Upper lobe of right lung (tissue), 1 donor: ENCODE measurements at regions not wholly inside any gene's neighbourhood (a gene's known extent, or its start where the extent isn't known, plus 50 kb on each side); places are given as distances from the start of the nearest gene placed in this dataset.
"Not testable (repeated sequence)": the region's sequence is repeated elsewhere in the genome, so short reads cannot be mapped to it uniquely, and the experiment has no call there.

Experiments
- ATAC-seq: fragments of 200-7000 bp; cut with Tn5 transposase; one replicate; pipeline ENCODE4 v1.9.1; 2020; ENCODE audit warnings: mild to moderate bottlenecking, moderate library complexity
- DNase-seq: peaks from one replicate; pipeline ENCODE4 v3.0.0-alpha.2; 2020
- H3K27ac ChIP-seq: fragments of 200-600 bp; one replicate; pipeline ENCODE4 v1.8.0; 2022
- H3K27me3 ChIP-seq: fragments of 200-600 bp; one replicate; pipeline ENCODE4 v1.8.0; 2022; ENCODE audit warnings: mild to moderate bottlenecking
- H3K36me3 ChIP-seq: fragments of 200-600 bp; one replicate; pipeline ENCODE4 v1.8.0; 2022
- H3K4me1 ChIP-seq: fragments of 200-600 bp; one replicate; pipeline ENCODE4 v1.8.0; 2022
- H3K4me3 ChIP-seq: fragments of 200-600 bp; one replicate; pipeline ENCODE4 v1.8.0; 2022; ENCODE audit warnings: mild to moderate bottlenecking
- H3K9me3 ChIP-seq: fragments of 200-600 bp; one replicate; pipeline ENCODE4 v1.8.0; 2022
- intact Hi-C: fragments of 100-400 bp; cut with DNase I; formaldehyde crosslinking; loops from one replicate; pipeline ENCODE4 v1.11.0; 2022
- donor health status: DM: no; HTN: yes; CAD: no; lungs with severe emphysema.

DNA sequence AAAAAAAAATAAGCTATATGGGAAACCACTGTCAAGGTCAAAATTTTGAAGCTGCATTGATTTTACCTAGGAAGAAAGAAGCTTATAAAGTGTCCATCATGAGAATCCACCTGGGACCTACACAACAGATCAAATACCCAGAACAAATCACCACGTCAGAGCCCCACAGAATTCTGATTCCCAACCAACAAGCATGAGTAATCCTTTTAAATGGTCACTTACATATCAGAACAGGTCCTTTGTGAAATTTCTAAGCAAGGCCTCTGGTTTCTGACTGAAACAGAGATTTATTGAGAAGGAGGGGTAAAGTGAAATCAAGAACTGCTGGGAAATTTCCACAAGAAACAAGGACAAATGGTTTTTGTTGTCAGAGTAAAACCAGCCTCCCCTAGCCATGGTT lies 93.2 kb downstream of the FOXD4L6 start:
- DNase-seq, H3K36me3 ChIP-seq, H3K9me3 ChIP-seq, intact Hi-C loops, ATAC-seq, H3K27ac ChIP-seq, H3K4me3 ChIP-seq, H3K27me3 ChIP-seq, H3K4me1 ChIP-seq: not testable (repeated sequence)

DNA sequence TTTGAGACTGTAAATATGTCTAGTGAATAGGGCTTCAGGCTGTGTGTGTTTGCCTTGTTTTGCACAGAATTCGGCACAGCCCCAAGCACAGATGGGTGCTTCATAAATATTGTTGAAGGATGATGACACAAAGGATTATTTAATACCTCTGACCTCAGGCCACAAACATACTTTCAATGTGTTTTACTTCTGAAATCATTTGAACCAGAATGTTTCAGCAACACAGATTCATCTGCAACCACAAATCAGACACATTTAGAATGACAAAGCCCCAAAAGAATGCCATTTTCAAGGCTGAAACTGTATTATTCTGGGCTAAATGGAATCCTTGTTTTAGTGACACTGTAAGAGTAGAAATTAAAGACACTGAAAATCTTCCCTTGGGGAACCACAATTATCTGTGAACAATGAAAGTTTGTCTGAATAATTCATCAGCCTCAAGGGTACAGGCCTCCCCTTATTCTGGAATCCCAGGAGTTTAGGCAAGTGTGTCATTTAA lies 93.7 kb downstream of the FOXD4L6 start:
- ATAC-seq, H3K4me1 ChIP-seq, H3K9me3 ChIP-seq, H3K36me3 ChIP-seq, H3K4me3 ChIP-seq, H3K27ac ChIP-seq, intact Hi-C loops, H3K27me3 ChIP-seq, DNase-seq: not testable (repeated sequence)

DNA sequence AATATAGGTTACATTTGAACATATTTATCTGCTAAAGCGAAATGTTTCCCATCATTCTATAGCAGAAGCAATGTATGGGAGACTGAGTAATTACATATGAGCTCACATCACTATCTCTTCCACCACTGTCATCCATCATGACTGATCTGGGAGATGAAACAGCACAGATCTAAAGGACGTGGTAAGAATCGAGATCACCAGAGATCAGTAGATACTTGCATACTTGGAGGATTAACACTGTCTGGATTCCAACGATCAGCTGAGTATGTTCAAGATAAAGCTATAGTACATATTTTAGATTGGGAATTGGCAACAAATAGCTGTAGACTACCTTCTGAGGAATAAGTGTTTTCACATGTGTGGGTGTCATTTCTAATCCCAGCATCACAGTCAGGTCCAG lies 94.6 kb downstream of the FOXD4L6 start:
- ATAC-seq, H3K27ac ChIP-seq, H3K27me3 ChIP-seq, H3K9me3 ChIP-seq, H3K4me1 ChIP-seq, DNase-seq, H3K36me3 ChIP-seq, H3K4me3 ChIP-seq, intact Hi-C loops: not testable (repeated sequence)

DNA sequence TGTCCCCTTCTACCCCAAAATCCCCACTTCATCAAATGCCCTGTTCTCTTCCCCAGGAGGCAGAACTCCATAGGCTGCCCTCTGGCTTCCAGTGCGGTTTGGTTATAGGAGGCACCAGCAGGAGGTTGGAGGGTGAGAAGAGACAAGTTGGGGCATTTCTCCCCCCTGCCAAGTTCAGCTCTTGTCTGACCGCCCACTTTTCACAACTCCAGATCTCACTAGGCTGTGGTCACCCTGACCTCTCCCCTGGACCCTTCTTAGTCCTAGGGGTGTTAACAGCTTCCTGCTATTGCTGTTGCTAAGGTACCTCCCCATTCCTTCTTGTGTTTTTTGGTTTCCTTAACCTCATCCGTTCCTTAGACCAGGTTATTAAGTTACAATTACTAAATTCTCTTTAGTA lies 95.1 kb downstream of the FOXD4L6 start:
- H3K27ac ChIP-seq, H3K4me3 ChIP-seq, H3K9me3 ChIP-seq, H3K4me1 ChIP-seq, H3K27me3 ChIP-seq, H3K36me3 ChIP-seq, DNase-seq, intact Hi-C loops: not testable (repeated sequence)
- peak; percentile 40 for ATAC-seq

DNA sequence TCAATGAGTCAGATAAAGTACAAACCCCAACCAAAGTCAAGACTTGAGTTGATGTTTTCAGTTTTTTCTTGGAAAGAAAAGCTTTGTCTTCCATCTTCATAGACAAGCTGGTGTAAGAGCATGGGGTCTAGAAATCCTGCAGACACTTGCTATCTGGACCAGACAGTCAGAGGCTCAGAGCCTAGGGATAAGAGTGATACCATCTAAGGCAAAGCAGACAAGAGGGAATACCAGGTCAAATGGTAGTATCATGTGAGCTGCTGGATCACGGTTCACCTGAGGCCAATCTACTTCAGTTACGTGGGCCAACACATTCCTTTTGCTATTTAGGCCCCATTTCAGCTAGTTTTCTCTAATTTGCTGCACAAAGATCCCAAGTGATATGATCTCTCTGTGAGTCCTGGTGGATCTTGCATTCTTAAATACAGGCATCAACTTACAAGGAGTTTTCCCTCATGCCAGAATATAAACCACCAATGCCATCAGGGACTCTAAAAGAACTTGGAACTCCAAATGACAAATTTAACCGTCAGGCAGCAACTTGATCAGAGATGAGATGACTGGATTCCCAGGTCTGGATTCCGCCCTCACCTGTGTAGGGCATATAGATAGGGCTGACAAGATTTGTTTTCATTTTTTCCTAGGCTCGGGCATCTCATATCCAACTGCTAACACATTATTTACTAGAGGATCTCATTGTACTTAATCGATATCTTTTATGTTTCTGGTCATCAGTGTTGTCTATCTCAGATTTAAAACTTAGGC lies 101.4 kb downstream of the FOXD4L6 start:
- H3K4me3 ChIP-seq, H3K27me3 ChIP-seq, H3K4me1 ChIP-seq, DNase-seq, H3K36me3 ChIP-seq, intact Hi-C loops, H3K27ac ChIP-seq, H3K9me3 ChIP-seq: not testable (repeated sequence)
- peak; percentile 7 for ATAC-seq

DNA sequence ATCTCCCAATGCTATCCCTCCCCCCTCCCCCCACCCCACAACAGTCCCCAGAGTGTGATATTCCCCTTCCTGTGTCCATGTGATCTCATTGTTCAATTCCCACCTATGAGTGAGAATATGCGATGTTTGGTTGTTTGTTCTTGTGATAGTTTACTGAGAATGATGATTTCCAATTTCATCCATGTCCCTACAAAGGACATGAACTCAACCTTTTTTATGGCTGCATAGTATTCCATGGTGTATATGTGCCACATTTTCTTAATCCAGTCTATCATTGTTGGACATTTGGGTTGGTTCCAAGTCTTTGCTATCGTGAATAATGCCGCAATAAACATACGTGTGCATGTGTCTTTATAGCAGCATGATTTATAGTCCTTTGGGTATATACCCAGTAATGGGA lies 106.1 kb downstream of the FOXD4L6 start:
- H3K27ac ChIP-seq, H3K27me3 ChIP-seq, ATAC-seq, intact Hi-C loops, H3K4me3 ChIP-seq, H3K9me3 ChIP-seq, DNase-seq, H3K36me3 ChIP-seq, H3K4me1 ChIP-seq: not testable (repeated sequence)

DNA sequence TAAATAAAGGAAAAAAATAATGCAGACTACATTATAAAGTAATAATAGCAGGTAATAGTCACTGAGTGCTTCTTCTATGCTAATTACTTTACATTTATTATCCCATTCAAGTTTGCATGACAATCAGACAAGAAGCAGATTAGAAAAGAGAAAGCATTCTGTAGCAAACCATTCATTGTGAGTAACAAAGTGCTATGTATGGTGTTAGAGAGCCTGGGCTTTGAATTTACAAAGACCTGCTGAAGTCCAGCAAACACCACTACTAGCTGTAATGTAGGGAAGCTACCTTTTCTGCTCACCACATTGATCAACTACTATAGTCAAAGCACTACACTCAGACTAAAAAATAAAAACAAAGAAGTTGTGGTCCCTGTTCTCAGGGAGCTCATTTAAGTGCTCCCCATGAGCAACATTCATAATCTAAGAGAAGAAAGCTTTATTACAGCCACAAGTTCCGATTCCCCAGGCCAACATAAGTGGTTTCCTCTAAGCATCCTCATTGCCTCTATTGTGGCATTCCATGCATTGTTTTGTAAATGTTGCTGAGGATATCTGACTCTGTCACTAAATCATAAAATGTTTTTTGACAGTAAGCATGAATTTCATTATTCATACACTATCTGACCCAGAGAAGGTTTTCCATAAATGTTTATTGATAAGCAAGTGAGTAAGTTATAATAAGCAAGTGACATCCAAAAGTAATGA lies 108.5 kb downstream of the FOXD4L6 start:
- H3K27ac ChIP-seq, intact Hi-C loops, H3K4me3 ChIP-seq, ATAC-seq, H3K4me1 ChIP-seq, H3K9me3 ChIP-seq, H3K27me3 ChIP-seq, DNase-seq, H3K36me3 ChIP-seq: not testable (repeated sequence)

DNA sequence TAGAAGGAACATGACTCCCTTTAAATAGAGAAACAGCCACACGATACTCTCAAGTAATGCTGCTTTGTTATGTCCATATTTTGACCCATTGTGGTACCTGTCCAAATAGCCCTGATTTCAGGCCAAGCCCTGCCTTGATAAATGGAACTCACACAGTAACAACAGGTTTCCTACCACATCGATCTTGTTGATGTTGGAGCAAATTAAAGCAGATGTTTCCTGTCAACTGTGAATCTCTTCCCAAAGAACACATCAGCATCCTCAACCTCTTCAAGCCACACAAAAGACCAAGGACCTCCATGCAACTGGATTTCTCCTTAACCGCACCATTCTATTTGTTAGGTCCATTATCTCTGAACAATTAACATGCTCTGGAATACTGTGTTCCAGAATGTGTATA lies 109.5 kb downstream of the FOXD4L6 start:
- H3K27ac ChIP-seq, H3K9me3 ChIP-seq, H3K4me1 ChIP-seq, H3K27me3 ChIP-seq, H3K4me3 ChIP-seq, H3K36me3 ChIP-seq, intact Hi-C loops, DNase-seq, ATAC-seq: not testable (repeated sequence)

DNA sequence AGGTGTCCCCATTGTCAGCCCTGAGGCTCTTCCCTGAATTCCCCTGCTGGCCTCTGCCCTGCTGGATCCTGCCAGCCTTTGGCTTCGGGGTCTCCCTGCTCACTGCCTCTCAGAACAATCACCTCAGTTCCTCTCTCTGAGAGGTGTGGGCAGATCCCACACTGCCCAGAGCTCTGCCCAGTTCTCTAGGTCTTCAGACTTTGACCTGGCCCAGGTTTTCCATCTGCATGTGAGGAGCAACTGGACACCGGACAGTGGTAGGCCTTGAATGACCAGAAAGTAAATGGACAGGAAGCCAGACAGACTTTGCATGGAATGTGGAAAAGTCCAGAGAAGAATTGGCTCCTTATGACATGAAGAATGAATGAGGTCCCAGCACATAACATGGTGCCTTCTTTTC lies 111.8 kb downstream of the FOXD4L6 start:
- H3K27ac ChIP-seq, H3K27me3 ChIP-seq, H3K4me1 ChIP-seq, H3K9me3 ChIP-seq, H3K4me3 ChIP-seq, DNase-seq, intact Hi-C loops: not testable (repeated sequence)
- peak; percentile 48 for ATAC-seq
- peaks cover 14% of the 10 kb centered on the region for H3K36me3 ChIP-seq

DNA sequence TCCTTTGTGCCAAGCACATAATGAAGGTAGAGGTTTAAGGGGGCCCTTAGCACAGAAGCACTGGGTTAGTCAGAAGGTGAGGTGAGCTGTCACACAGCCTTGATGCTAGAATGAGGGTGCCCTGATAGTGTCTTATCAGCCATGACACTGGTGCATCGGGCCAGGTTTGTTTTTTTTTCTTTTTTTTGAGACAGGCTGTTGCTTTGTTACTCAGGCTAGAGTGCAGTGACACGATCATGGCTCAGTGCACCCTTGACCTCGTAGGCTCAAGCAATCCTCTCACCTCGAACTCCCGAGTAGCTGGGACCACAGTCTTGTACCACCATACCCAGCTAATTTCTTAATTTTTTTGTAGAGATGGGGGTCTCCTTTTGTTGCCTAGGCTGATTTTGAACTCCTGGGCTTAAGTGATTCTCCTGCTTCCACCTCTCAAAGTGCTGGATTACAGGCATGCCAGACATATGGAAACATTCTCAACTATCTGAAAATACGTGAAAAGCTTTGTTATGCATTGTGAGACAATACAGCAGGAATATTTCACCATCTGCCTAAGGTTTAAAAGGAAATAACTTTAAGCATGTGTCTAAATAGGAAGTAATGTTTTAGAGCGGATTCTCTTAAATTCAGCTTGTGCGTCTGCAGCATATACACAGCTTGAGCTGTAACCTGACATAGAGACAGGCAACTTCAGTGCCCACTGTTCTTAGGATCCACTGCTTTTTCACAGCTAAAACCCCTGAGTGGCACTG lies 128.4 kb downstream of the FOXD4L6 start:
- ATAC-seq, H3K27me3 ChIP-seq, DNase-seq, H3K4me3 ChIP-seq, H3K27ac ChIP-seq, H3K4me1 ChIP-seq, H3K9me3 ChIP-seq, intact Hi-C loops: not testable (repeated sequence)
- peaks cover 10% of the 10 kb centered on the region for H3K36me3 ChIP-seq

DNA sequence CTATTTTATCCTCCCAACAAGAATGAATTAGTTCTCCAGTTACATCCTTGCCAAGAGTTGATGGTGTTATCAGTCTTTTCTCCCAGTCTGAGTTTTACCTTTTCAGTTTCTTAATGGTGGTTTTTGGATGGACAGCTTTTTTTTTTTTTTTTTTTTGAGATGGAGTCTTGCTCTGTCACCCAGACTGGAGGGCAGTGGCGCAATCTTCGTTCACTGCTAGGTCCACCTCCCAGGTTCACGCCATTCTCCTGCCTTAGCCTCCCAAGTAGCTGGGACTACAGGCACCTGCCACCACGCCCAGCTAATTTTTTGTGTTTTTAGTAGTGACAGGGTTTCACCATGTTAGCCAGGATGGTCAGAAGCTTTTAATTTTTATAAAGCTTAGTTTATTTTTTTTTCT lies 133.0 kb downstream of the FOXD4L6 start:
- H3K27ac ChIP-seq, H3K9me3 ChIP-seq, H3K4me3 ChIP-seq, DNase-seq, H3K27me3 ChIP-seq, ATAC-seq, intact Hi-C loops: not testable (repeated sequence)
- Histone ChIP-seq H3K36me3 (peaks cover 13% of the 10 kb centered on the region), H3K4me1 (peaks cover 23% of the 10 kb centered on the region)

DNA sequence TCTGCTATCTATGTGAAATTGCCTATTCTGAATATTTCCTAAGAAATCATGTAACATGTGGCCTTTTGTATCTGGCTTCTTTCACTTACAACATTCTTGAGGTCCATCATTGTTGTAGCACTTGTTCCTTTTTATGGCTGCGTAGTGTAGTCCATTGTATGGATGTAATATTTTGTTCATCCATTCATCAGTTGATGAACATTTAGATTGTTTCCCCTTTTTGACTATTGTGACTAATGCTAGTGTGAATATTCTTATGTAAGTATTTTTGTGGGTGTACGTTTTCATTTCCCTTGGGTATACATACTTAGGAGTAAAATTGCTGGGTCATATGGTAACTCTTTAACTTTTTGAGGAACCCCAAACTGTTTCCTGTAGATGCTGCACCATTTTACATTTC lies 134.6 kb downstream of the FOXD4L6 start:
- peaks cover 23% of the 10 kb centered on the region for H3K4me1 ChIP-seq
- H3K36me3 ChIP-seq, H3K27me3 ChIP-seq, H3K4me3 ChIP-seq, DNase-seq, intact Hi-C loops, ATAC-seq, H3K27ac ChIP-seq, H3K9me3 ChIP-seq: not testable (repeated sequence)

DNA sequence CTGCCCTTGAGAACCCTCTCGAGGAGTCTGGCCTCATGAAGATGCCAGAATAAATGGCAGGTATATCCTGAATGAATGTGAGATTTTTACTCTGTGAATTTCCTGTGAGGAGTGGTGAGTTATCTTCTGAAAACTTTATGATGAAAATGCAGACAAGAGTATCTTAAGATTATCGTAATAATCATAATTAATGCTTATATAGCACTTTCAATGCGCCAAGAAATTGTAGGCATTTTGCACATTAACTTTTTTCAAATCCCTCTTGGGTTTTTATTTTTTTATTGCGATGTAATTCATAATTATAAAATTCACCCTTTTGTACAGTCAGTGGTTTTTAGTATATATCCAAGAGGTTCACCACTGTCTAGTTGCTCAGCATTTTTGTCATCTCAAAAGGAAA lies 135.1 kb downstream of the FOXD4L6 start:
- intact Hi-C loops = not testable (repeated sequence)

DNA sequence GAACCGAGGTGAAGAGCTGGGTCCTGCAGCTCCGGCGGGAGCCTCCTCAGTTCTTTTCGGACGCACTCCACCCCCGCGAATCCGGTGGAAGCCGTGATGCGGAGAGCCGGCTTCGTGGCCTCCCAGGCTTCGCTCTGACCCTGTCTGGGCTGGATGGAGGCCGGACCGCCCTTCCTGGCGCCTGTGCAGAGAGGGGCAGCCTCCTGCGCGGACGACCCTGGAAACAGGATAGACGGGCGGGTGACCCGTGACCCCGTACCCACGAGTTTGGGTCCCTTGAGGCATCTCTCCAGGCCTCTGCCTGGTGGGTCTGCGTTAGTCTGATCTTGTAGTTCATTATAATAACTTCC lies 136.0 kb downstream of the FOXD4L6 start:
- H3K9me3 ChIP-seq, DNase-seq, H3K27me3 ChIP-seq, intact Hi-C loops, H3K36me3 ChIP-seq: not testable (repeated sequence)
- Histone ChIP-seq H3K4me3 (peak overlapping the region; percentile 72), H3K27ac (peak overlapping the region; percentile 92), H3K4me1 (peaks cover 23% of the 10 kb centered on the region)
- peak; percentile 45 for ATAC-seq

More for the DNA sequence above, 135.1 kb downstream of the FOXD4L6 start:
- DNase-seq, H3K27me3 ChIP-seq, H3K36me3 ChIP-seq, H3K4me3 ChIP-seq, ATAC-seq, H3K27ac ChIP-seq, H3K9me3 ChIP-seq: not testable (repeated sequence)
- peaks cover 23% of the 10 kb centered on the region for H3K4me1 ChIP-seq
